ENCODE measurements at regions not wholly inside any gene's neighbourhood (a gene's known extent, or its start where the extent isn't known, plus 50 kb on each side); places are given as distances from the start of the nearest gene placed in this dataset.

DNA sequence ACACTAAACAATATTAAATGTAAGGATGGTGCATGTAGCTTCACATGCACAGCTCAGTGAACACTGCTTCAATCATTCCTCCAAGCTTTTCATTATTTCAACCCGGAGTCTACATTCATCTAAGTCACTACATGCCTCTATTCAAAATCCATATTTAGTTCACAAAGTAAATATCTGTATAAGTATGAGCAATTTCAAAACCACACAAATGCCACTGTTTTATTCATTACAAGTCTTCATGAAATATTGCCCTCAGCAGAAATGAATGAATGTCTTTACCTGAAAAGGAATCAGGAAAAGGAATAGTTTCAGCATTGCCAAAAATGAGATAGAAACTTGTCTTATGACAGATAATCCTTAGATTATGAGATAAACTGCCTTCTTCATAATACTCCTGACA is 149.4 kb downstream of the SLC38A4 start:
- no peaks in the 10 kb centered on the region for H3K79me1 ChIP-seq (ENCODE audit: low read depth, low read length)
- FAIRE-seq (no peak), DNase-seq (ENCODE audit: low read depth in 1 of 2, low spot score in 2 of 2) (no peak)
- H2AK5ac ChIP-seq (ENCODE audit: low read depth, low read length): no peak overlapping the region
- no peak overlapping the region for H3K4me3 ChIP-seq (ENCODE audit: extremely low read depth in 1 of 4, insufficient read depth in 2 of 4, low read depth in 3 of 4, low read length in 4 of 4)
- CTCF ChIA-PET (ENCODE audit: partially characterized antibody): interaction anchor here (0.7 to 2.7 kb wide), 18 partner anchors 10 to 729 kb away, joined by 3 to 16 read pairs (median 4); no protein-coding TSS in a partner anchor
- no peak overlapping the region for H2AFZ ChIP-seq (ENCODE audit: low read length)
- H4K20me1 ChIP-seq (replicated peaks in 1 of 2; ENCODE audit: control insufficient read depth in 1 of 2, insufficient read depth in 2 of 2, low read length in 2 of 2): no peaks in the 10 kb centered on the region
- no peak overlapping the region for H2BK12ac ChIP-seq (ENCODE audit: low read depth, low read length)
- H2BK15ac ChIP-seq (ENCODE audit: low read length): no peak overlapping the region
- H3K36me3 ChIP-seq (ENCODE audit: control insufficient read depth in 2 of 4, insufficient read depth in 4 of 4, low read length in 3 of 4): no peaks in the 10 kb centered on the region
- H4K91ac ChIP-seq (replicated peaks; ENCODE audit: insufficient read length, low read length): no peak overlapping the region
- H4K8ac ChIP-seq (ENCODE audit: extremely low read depth, insufficient read depth, low read length): no peak overlapping the region
- H3K4ac ChIP-seq (replicated peaks; ENCODE audit: insufficient read length, low read depth, low read length): no peak overlapping the region
- WGBS, 2 experiments (ENCODE audit: extremely low coverage in 1 of 2, insufficient coverage in 1 of 2, insufficient read length in 1 of 2, insufficient replicate concordance in 2 of 2, low coverage in 1 of 2, low lambda C conversion rate in 2 of 2, missing lambda C conversion rate in 1 of 2): 83% methylated on average over 1 of the region's 1 CpG; no CpG with 5 or more reads in 1 of the 2 experiments
- no peak overlapping the region for H2BK5ac ChIP-seq (ENCODE audit: low read depth, low read length)
- H3K23ac ChIP-seq (ENCODE audit: insufficient read length): no peak overlapping the region
- H3K79me2 ChIP-seq (ENCODE audit: control insufficient read depth in 1 of 2, insufficient read depth in 2 of 2, low read length in 2 of 2): no peaks in the 10 kb centered on the region
- no peaks in the 10 kb centered on the region for H3K23me2 ChIP-seq (ENCODE audit: low read depth, low read length)
- POLR2A ChIA-PET (ENCODE audit: partially characterized antibody): interaction anchor here (0.6 to 2.2 kb wide), 4 partner anchors 303 to 320 kb away, joined by 3 to 8 read pairs (median 5); no protein-coding TSS in a partner anchor
- H2BK20ac ChIP-seq (ENCODE audit: low read length): no peak overlapping the region
- no peaks in the 10 kb centered on the region for H3K27me3 ChIP-seq (replicated peaks in 1 of 4; ENCODE audit: control insufficient read depth in 3 of 4, extremely low read depth in 1 of 4, insufficient read depth in 3 of 4, low read length in 3 of 4)
- H3K27ac ChIP-seq (ENCODE audit: low read depth, low read length): no peak overlapping the region
- H3K18ac ChIP-seq (ENCODE audit: extremely low read depth, low read length): no peak overlapping the region
- no peak overlapping the region for H3K56ac ChIP-seq (replicated peaks; ENCODE audit: insufficient read length, low read depth, low read length)
- no peak overlapping the region for H3K9ac ChIP-seq (replicated peaks in 1 of 4; ENCODE audit: extremely low read depth in 1 of 4, low read depth in 3 of 4, low read length in 3 of 4)
- no peak overlapping the region for H3K4me2 ChIP-seq (ENCODE audit: insufficient read depth in 1 of 2, low read depth in 2 of 2, low read length in 2 of 2)
- peaks cover 0 to 4% (median 0%) of the 10 kb centered on the region in 4 experiments; a peak in 3 of 7 replicates for H3K4me1 ChIP-seq (replicated peaks in 1 of 4; ENCODE audit: control insufficient read depth in 3 of 4, insufficient read depth in 4 of 4, low read length in 3 of 4)
- H3K14ac ChIP-seq (ENCODE audit: insufficient read length): no peak overlapping the region
- no peak overlapping the region for H4K5ac ChIP-seq (ENCODE audit: insufficient read length, low read depth, low read length)
- H2BK120ac ChIP-seq (replicated peaks; ENCODE audit: low read depth, low read length): no peak overlapping the region
- H3K9me3 ChIP-seq (ENCODE audit: insufficient read depth in 2 of 2, low read depth in 1 of 2, low read length in 1 of 2): no peaks in the 10 kb centered on the region
- TF ChIP-seq JUND (IDR thresholded peaks at IDR 0.05; ENCODE audit: low read length): no peak
- no peak for TF ChIP-seq HDAC2 (IDR thresholded peaks at IDR 0.05; ENCODE audit: borderline replicate concordance in 1 of 2, low read depth in 2 of 2, low read length in 2 of 2)
- no peak for TF ChIP-seq SIN3A (conservative IDR thresholded peaks at IDR 0.05 in 1 of 2, IDR thresholded peaks at IDR 0.05 in 1 of 2; ENCODE audit: low read depth in 1 of 2, low read length in 2 of 2)
- TF ChIP-seq TAF7 (optimal IDR thresholded peaks at IDR 0.05; ENCODE audit: borderline replicate concordance, low read depth, low read length): no peak
- TF ChIP-seq, protein P1, sequence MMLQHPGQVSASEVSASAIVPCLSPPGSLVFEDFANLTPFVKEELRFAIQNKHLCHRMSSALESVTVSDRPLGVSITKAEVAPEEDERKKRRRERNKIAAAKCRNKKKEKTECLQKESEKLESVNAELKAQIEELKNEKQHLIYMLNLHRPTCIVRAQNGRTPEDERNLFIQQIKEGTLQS (IDR thresholded peaks at IDR 0.05; ENCODE audit: insufficient read depth, low read depth, low read length): no peak
- TF ChIP-seq FOSL1 (IDR thresholded peaks at IDR 0.05; ENCODE audit: insufficient read depth, low read depth, low read length): no peak
- TF ChIP-seq, protein P2, sequence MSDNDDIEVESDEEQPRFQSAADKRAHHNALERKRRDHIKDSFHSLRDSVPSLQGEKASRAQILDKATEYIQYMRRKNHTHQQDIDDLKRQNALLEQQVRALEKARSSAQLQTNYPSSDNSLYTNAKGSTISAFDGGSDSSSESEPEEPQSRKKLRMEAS (IDR thresholded peaks at IDR 0.05): no peak
- TF ChIP-seq SP1 (IDR thresholded peaks at IDR 0.05; ENCODE audit: low read depth, low read length): no peak
- no peak for TF ChIP-seq TBP (IDR thresholded peaks at IDR 0.05; ENCODE audit: low read depth, low read length)
- no peak for TF ChIP-seq TCF12 (IDR thresholded peaks at IDR 0.05; ENCODE audit: low read depth, low read length)
